ENCODE measurements at regions not wholly inside any gene's neighbourhood (a gene's known extent, or its start where the extent isn't known, plus 50 kb on each side); places are given as distances from the start of the nearest gene placed in this dataset.
A peak's percentile ranks its signal among the peaks of the same experiment; 100 is the strongest.

GRCh38 chr4:23697722-23698121, 192.1 kb downstream of the PPARGC1A start:
- intact Hi-C loops (cut with DNase I): no loop called here
- no peaks in the 10 kb centered on the region for H3K4me1 ChIP-seq
- H3K9me3 ChIP-seq: no peaks in the 10 kb centered on the region

GRCh38 chr4:23697001-23697528, 192.8 kb downstream of the PPARGC1A start:
- Histone ChIP-seq H3K4me3 (no peak overlapping the region), H3K4me1 (no peaks in the 10 kb centered on the region), H3K9me3 (no peaks in the 10 kb centered on the region), H3K27ac (no peak overlapping the region), H3K27me3 (no peaks in the 10 kb centered on the region), H3K36me3 (no peaks in the 10 kb centered on the region)
- intact Hi-C loops (cut with DNase I): no loop called here
- ATAC-seq: no peak
- DNase-seq: no peak
- no peak for TF ChIP-seq CTCF (IDR thresholded peaks at IDR 0.05)

More at GRCh38 chr4:23697722-23698121, 192.1 kb downstream of the PPARGC1A start:
- no peak for TF ChIP-seq CTCF (IDR thresholded peaks at IDR 0.05)
- Histone ChIP-seq H3K27ac (no peak overlapping the region), H3K4me3 (no peak overlapping the region), H3K36me3 (no peaks in the 10 kb centered on the region), H3K27me3 (no peaks in the 10 kb centered on the region)
- DNase-seq (no peak), ATAC-seq (no peak)

- H3K27ac ChIP-seq: no peak overlapping the region
- H3K4me3 ChIP-seq: no peak overlapping the region
- no peak for TF ChIP-seq CTCF (IDR thresholded peaks at IDR 0.05)
- intact Hi-C loops (cut with DNase I): no loop called here
- H3K36me3 ChIP-seq: no peaks in the 10 kb centered on the region
- H3K9me3 ChIP-seq: peaks cover 0 to 14% of the 10 kb centered on the region in 2 donors
- H3K27me3 ChIP-seq: no peaks in the 10 kb centered on the region
- no peaks in the 10 kb centered on the region for H3K4me1 ChIP-seq
- DNase-seq (no peak), ATAC-seq (no peak)
Measured at GRCh38 chr4:23686169-23686897, 203.5 kb downstream of the PPARGC1A start.

- TF ChIP-seq CTCF (IDR thresholded peaks at IDR 0.05): no peak
- Histone ChIP-seq H3K27me3 (no peaks in the 10 kb centered on the region), H3K36me3 (no peaks in the 10 kb centered on the region), H3K9me3 (peaks cover 0 to 14% of the 10 kb centered on the region in 2 donors), H3K4me1 (no peaks in the 10 kb centered on the region), H3K4me3 (no peak overlapping the region), H3K27ac (no peak overlapping the region)
- ATAC-seq (no peak), DNase-seq (no peak)
- intact Hi-C loops (cut with DNase I): no loop called here
Measured at GRCh38 chr4:23685471-23685870, 204.4 kb downstream of the PPARGC1A start.

GRCh38 chr4:23680671-23681518, 209.0 kb downstream of the PPARGC1A start:
- Histone ChIP-seq H3K36me3 (no peaks in the 10 kb centered on the region), H3K27me3 (no peaks in the 10 kb centered on the region), H3K4me3 (no peak overlapping the region), H3K27ac (no peak overlapping the region), H3K4me1 (no peaks in the 10 kb centered on the region), H3K9me3 (no peaks in the 10 kb centered on the region)
- intact Hi-C loops (cut with DNase I): no loop called here
- no peak for TF ChIP-seq CTCF (IDR thresholded peaks at IDR 0.05)
- DNase-seq (peak in 2 of 4 donors; percentile 2 to 9), ATAC-seq (no peak)
